ENCODE measurements at regions not wholly inside any gene's neighbourhood (a gene's known extent, or its start where the extent isn't known, plus 50 kb on each side); places are given as distances from the start of the nearest gene placed in this dataset.
"Not testable (repeated sequence)": the region's sequence is repeated elsewhere in the genome, so short reads cannot be mapped to it uniquely, and the experiment has no call there.

- FAIRE-seq (no peak), DNase-seq (no peak)
- Histone ChIP-seq H3K9me3 (ENCODE audit: control insufficient read depth in 2 of 3, insufficient read depth in 1 of 3, low read length in 3 of 3) (no peaks in the 10 kb centered on the region), H3K4me1 (ENCODE audit: control insufficient read depth in 2 of 3, insufficient read depth in 2 of 3, low read depth in 1 of 3, low read length in 3 of 3) (no peaks in the 10 kb centered on the region), H3K27ac (ENCODE audit: low read depth in 2 of 2, low read length in 2 of 2) (no peak overlapping the region), H3K27me3 (ENCODE audit: control insufficient read depth, insufficient read depth, low read length) (no peaks in the 10 kb centered on the region), H3K36me3 (ENCODE audit: control insufficient read depth in 2 of 3, insufficient read depth in 3 of 3, low read length in 3 of 3) (no peaks in the 10 kb centered on the region), H3K9ac (ENCODE audit: low read length in 3 of 3) (no peak overlapping the region), H3K4me3 (ENCODE audit: low read length in 3 of 3) (no peak overlapping the region)
- TF ChIP-seq CTCF (IDR thresholded peaks at IDR 0.05; ENCODE audit: borderline replicate concordance, extremely low read depth, insufficient read depth), result no peak
- intact Hi-C loops (cut with DNase I), result no loop called here
Observed at GRCh38 chr5:90334741-90335140, 74.8 kb downstream of the CETN3 start.

GRCh38 chr5:90329911-90330310 is 79.6 kb downstream of the CETN3 start:
- no peak for DNase-seq
- Histone ChIP-seq H3K4me3 (ENCODE audit: low read length in 3 of 3) (no peak overlapping the region), H3K4me1 (ENCODE audit: control insufficient read depth in 2 of 3, insufficient read depth in 2 of 3, low read depth in 1 of 3, low read length in 3 of 3) (no peaks in the 10 kb centered on the region), H3K27ac (ENCODE audit: low read depth in 2 of 2, low read length in 2 of 2) (no peak overlapping the region), H3K27me3 (ENCODE audit: control insufficient read depth, insufficient read depth, low read length) (no peaks in the 10 kb centered on the region), H3K9ac (ENCODE audit: low read length in 3 of 3) (no peak overlapping the region), H3K36me3 (ENCODE audit: control insufficient read depth in 2 of 3, insufficient read depth in 3 of 3, low read length in 3 of 3) (no peaks in the 10 kb centered on the region), H3K9me3 (ENCODE audit: control insufficient read depth in 2 of 3, insufficient read depth in 1 of 3, low read length in 3 of 3) (no peaks in the 10 kb centered on the region)
- no peak for FAIRE-seq
- TF ChIP-seq CTCF (IDR thresholded peaks at IDR 0.05; ENCODE audit: borderline replicate concordance, extremely low read depth, insufficient read depth), result no peak
- intact Hi-C loops (cut with DNase I), result no loop called here

GRCh38 chr5:90326995-90327394 is 82.6 kb downstream of the CETN3 start:
- no peaks in the 10 kb centered on the region for H3K27me3 ChIP-seq (ENCODE audit: control insufficient read depth, insufficient read depth, low read length)
- no peaks in the 10 kb centered on the region for H3K9me3 ChIP-seq (ENCODE audit: control insufficient read depth in 2 of 3, insufficient read depth in 1 of 3, low read length in 3 of 3)
- TF ChIP-seq CTCF (IDR thresholded peaks at IDR 0.05; ENCODE audit: borderline replicate concordance, extremely low read depth, insufficient read depth), result no peak
- no peak overlapping the region for H3K9ac ChIP-seq (ENCODE audit: low read length in 3 of 3)
- intact Hi-C loops (cut with DNase I), result no loop called here
- no peak overlapping the region for H3K27ac ChIP-seq (ENCODE audit: low read depth in 2 of 2, low read length in 2 of 2)
- H3K4me3 ChIP-seq (ENCODE audit: low read length in 3 of 3), result no peak overlapping the region
- H3K36me3 ChIP-seq (ENCODE audit: control insufficient read depth in 2 of 3, insufficient read depth in 3 of 3, low read length in 3 of 3), result no peaks in the 10 kb centered on the region
- DNase-seq (peak in 1 of 5 donors; percentile 32), FAIRE-seq (no peak)
- H3K4me1 ChIP-seq (ENCODE audit: control insufficient read depth in 2 of 3, insufficient read depth in 2 of 3, low read depth in 1 of 3, low read length in 3 of 3), result no peaks in the 10 kb centered on the region

GRCh38 chr5:90325093-90325492 is 84.5 kb downstream of the CETN3 start:
- no peak for DNase-seq
- Histone ChIP-seq H3K27me3 (ENCODE audit: control insufficient read depth, insufficient read depth, low read length) (no peaks in the 10 kb centered on the region), H3K4me3 (ENCODE audit: low read length in 3 of 3) (no peak overlapping the region), H3K4me1 (ENCODE audit: control insufficient read depth in 2 of 3, insufficient read depth in 2 of 3, low read depth in 1 of 3, low read length in 3 of 3) (no peaks in the 10 kb centered on the region), H3K27ac (ENCODE audit: low read depth in 2 of 2, low read length in 2 of 2) (no peak overlapping the region), H3K36me3 (ENCODE audit: control insufficient read depth in 2 of 3, insufficient read depth in 3 of 3, low read length in 3 of 3) (no peaks in the 10 kb centered on the region), H3K9me3 (ENCODE audit: control insufficient read depth in 2 of 3, insufficient read depth in 1 of 3, low read length in 3 of 3) (peaks cover 0 to 3% (median 0%) of the 10 kb centered on the region in 3 donors), H3K9ac (ENCODE audit: low read length in 3 of 3) (no peak overlapping the region)
- no peak for FAIRE-seq
- no peak for TF ChIP-seq CTCF (IDR thresholded peaks at IDR 0.05; ENCODE audit: borderline replicate concordance, extremely low read depth, insufficient read depth)
- intact Hi-C loops (cut with DNase I), result no loop called here

GRCh38 chr5:90320348-90320747 is 89.2 kb downstream of the CETN3 start:
- H3K9me3 ChIP-seq (ENCODE audit: control insufficient read depth in 2 of 3, insufficient read depth in 1 of 3, low read length in 3 of 3); intact Hi-C loops (cut with DNase I); H3K9ac ChIP-seq (ENCODE audit: low read length in 3 of 3); H3K4me1 ChIP-seq (ENCODE audit: control insufficient read depth in 2 of 3, insufficient read depth in 2 of 3, low read depth in 1 of 3, low read length in 3 of 3); H3K27ac ChIP-seq (ENCODE audit: low read depth in 2 of 2, low read length in 2 of 2); H3K36me3 ChIP-seq (ENCODE audit: control insufficient read depth in 2 of 3, insufficient read depth in 3 of 3, low read length in 3 of 3); FAIRE-seq; DNase-seq; H3K4me3 ChIP-seq (ENCODE audit: low read length in 3 of 3); H3K27me3 ChIP-seq (ENCODE audit: control insufficient read depth, insufficient read depth, low read length): not testable (repeated sequence)
